ENCODE measurements at regions not wholly inside any gene's neighbourhood (a gene's known extent, or its start where the extent isn't known, plus 50 kb on each side); places are given as distances from the start of the nearest gene placed in this dataset.

GRCh38 chr2:212864186-212864585 is 287.2 kb downstream of the IKZF2 start:
- Histone ChIP-seq H3K27me3 (no peaks in the 10 kb centered on the region), H3K27ac (no peak overlapping the region), H3K4me3 (no peak overlapping the region), H3K9me3 (peaks cover 0 to 20% (median 3%) of the 10 kb centered on the region in 4 donors), H3K36me3 (no peaks in the 10 kb centered on the region), H3K4me1 (no peaks in the 10 kb centered on the region)
- TF ChIP-seq CTCF (IDR thresholded peaks at IDR 0.05) = no peak
- TF ChIP-seq POLR2A (IDR thresholded peaks at IDR 0.05) = no peak
- DNase-seq = no peak

DNA sequence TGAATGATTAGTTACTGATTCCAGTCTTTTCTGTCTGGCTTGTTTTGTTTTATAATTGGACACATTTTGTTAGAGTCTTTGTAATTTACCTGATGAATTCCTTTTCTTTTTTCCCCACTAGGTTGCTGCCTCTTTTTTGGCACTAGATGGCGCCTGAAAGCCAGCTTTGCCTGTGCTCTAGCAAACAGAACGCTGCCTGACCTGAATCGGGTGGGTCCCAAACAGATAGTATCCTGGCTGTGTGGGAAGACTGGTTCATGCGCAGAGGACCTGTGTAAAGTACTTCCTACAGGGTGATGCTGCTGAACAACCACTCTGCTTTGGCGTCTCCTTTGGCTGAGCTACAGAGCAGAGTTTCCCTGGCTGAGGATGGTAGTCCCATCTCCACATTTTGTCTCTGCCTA is 288.2 kb downstream of the IKZF2 start:
- Histone ChIP-seq H3K4me1 (no peaks in the 10 kb centered on the region), H3K27ac (no peak overlapping the region), H3K9me3 (peaks cover 0 to 20% (median 3%) of the 10 kb centered on the region in 4 donors), H3K4me3 (no peak overlapping the region), H3K27me3 (no peaks in the 10 kb centered on the region), H3K36me3 (no peaks in the 10 kb centered on the region)
- peak in 2 of 3 donors; percentile 40 to 45 for DNase-seq
- TF ChIP-seq CTCF (IDR thresholded peaks at IDR 0.05) = peak in 3 of 6 experiments; percentile 42 to 52 (median 47)
- TF ChIP-seq POLR2A (IDR thresholded peaks at IDR 0.05) = no peak

DNA sequence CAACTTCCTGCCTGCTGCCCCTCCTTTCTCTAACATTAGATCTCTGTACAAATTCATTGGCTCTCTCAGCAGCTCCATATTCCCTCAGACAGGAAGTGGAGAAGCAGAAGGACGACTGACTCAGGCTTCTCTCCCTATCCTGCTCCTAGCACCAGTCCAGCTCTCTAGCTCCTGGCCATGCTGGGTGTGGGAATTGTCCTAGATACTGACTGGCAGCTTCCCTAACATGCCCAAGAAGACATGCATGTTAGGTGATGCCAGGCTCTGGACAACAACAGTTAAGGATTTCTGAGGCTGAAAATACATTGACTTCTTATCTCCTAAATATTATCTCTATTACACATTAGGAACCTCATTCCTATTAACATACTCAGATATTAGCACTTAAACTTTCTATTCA is 292.9 kb downstream of the IKZF2 start:
- no peak for DNase-seq
- no peaks in the 10 kb centered on the region for H3K36me3 ChIP-seq
- H3K4me1 ChIP-seq = no peaks in the 10 kb centered on the region
- TF ChIP-seq POLR2A (IDR thresholded peaks at IDR 0.05) (no peak), CTCF (IDR thresholded peaks at IDR 0.05) (no peak)
- H3K9me3 ChIP-seq = peaks cover 0 to 15% (median 2%) of the 10 kb centered on the region in 4 donors
- H3K27me3 ChIP-seq = no peaks in the 10 kb centered on the region
- H3K27ac ChIP-seq = no peak overlapping the region
- H3K4me3 ChIP-seq = no peak overlapping the region

DNA sequence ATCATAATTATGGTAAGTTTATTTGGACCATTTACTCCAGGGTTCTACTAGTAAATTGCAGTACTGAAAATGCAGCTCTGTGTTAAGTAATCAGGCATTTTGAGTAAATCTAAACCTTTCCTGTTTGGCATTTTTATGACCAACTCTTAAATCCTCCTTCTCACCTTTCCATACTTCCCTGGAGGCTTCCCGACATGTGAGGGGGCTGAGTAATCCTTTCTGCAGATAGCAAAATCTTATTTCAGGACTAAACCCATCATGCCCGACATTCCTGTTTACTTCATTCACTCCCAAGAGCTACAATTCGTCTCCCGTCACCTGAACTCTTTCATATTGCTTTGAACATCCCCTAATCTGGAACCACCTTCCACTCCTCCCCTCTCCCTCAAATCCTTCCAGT is 296.6 kb downstream of the IKZF2 start:
- TF ChIP-seq POLR2A (IDR thresholded peaks at IDR 0.05) (no peak), CTCF (IDR thresholded peaks at IDR 0.05) (no peak)
- H3K9me3 ChIP-seq = no peaks in the 10 kb centered on the region

DNA sequence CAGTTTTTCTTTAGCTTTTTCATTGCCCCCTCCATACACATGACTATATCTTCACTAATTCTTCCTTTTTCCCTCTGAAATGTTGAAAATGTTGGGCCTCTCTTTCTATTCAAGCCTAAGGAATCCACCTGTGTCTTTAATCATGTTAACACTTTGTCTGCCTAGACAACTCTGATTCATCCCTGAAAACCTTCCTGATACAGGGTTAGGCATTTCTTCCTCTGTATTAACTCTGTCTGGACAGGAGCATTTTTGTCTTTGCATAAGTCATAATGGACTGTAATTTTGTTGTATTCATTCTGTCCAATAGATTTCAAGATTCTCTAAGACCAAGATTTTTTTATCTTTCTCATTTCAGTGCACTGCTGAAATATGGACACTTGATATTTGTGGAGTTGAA is 297.3 kb downstream of the IKZF2 start:
- H3K4me1 ChIP-seq = no peaks in the 10 kb centered on the region
- no peaks in the 10 kb centered on the region for H3K27me3 ChIP-seq
- no peaks in the 10 kb centered on the region for H3K9me3 ChIP-seq
- DNase-seq = no peak
- TF ChIP-seq CTCF (IDR thresholded peaks at IDR 0.05) (no peak), POLR2A (IDR thresholded peaks at IDR 0.05) (no peak)
- no peak overlapping the region for H3K27ac ChIP-seq
- H3K36me3 ChIP-seq = no peaks in the 10 kb centered on the region
- H3K4me3 ChIP-seq = no peak overlapping the region

More for the DNA sequence above, 296.6 kb downstream of the IKZF2 start:
- no peaks in the 10 kb centered on the region for H3K36me3 ChIP-seq
- H3K4me1 ChIP-seq = no peaks in the 10 kb centered on the region
- no peaks in the 10 kb centered on the region for H3K27me3 ChIP-seq
- H3K4me3 ChIP-seq = no peak overlapping the region
- no peak overlapping the region for H3K27ac ChIP-seq
- no peak for DNase-seq

GRCh38 chr2:212845941-212846340 is 305.5 kb downstream of the IKZF2 start:
- Histone ChIP-seq H3K27ac (no peak overlapping the region), H3K36me3 (no peaks in the 10 kb centered on the region), H3K4me3 (no peak overlapping the region), H3K9me3 (no peaks in the 10 kb centered on the region), H3K4me1 (no peaks in the 10 kb centered on the region), H3K27me3 (no peaks in the 10 kb centered on the region)
- TF ChIP-seq POLR2A (IDR thresholded peaks at IDR 0.05) (no peak), CTCF (IDR thresholded peaks at IDR 0.05) (no peak)
- DNase-seq = no peak

Measured in Peyer's patch (tissue), 4 donors.